RWPE2 (cell line): ENCODE measurements at regions not wholly inside any gene's neighbourhood (a gene's known extent, or its start where the extent isn't known, plus 50 kb on each side); places are given as distances from the start of the nearest gene placed in this dataset.

ENCODE experiments used
- ATAC-seq: fragments of 200-7000 bp; cut with Tn5 transposase; 3 replicates; pipeline ENCODE4 v1.9.1; 2021; ENCODE audit warnings: low read depth
- DNase-seq: peaks from one replicate; pipeline ENCODE4 v3.0.0-alpha.2; 2020; ENCODE audit warnings: low spot score
- H3K27ac ChIP-seq: fragments of 450-650 bp; 2 replicates; pipeline ENCODE4 v1.5.1; 2017; ENCODE audit warnings: mild to moderate bottlenecking; ENCODE audit not compliant: poor library complexity, severe bottlenecking
- H3K27me3 ChIP-seq: fragments of 250-450 bp; sonication (Bioruptor Pico); 2 replicates; pipeline ENCODE4 v1.5.1; 2021; ENCODE audit warnings: mild to moderate bottlenecking, moderate library complexity; ENCODE audit not compliant: insufficient read depth, poor library complexity, severe bottlenecking
- H3K36me3 ChIP-seq: fragments of 250-450 bp; sonication (Bioruptor Pico); 2 replicates; pipeline ENCODE4 v1.5.1; 2020; ENCODE audit warnings: low read depth, mild to moderate bottlenecking, moderate library complexity
- H3K4me1 ChIP-seq: fragments of 250-450 bp; sonication (Bioruptor Pico); 2 replicates; pipeline ENCODE4 v1.5.1; 2021; ENCODE audit warnings: mild to moderate bottlenecking, moderate library complexity; ENCODE audit not compliant: insufficient read depth, poor library complexity, severe bottlenecking
- H3K4me3 ChIP-seq: fragments of 250-450 bp; sonication (Bioruptor Pico); 2 replicates; pipeline ENCODE4 v1.5.1; 2021; ENCODE audit warnings: mild to moderate bottlenecking, moderate library complexity; ENCODE audit not compliant: severe bottlenecking
- H3K9me3 ChIP-seq: fragments of 250-450 bp; sonication (Bioruptor Pico); 2 replicates; pipeline ENCODE4 v1.5.1; 2021; ENCODE audit warnings: mild to moderate bottlenecking, moderate library complexity; ENCODE audit not compliant: severe bottlenecking
- CTCF ChIP-seq: fragments of 450-650 bp; IDR thresholded peaks from one replicate; pipeline ENCODE4 v1.5.1; 2017; ENCODE audit warnings: mild to moderate bottlenecking, moderate library complexity; ENCODE audit not compliant: poor library complexity, severe bottlenecking

- DNase-seq (peak; percentile 31), ATAC-seq (no peak)
- Histone ChIP-seq H3K36me3 (no peaks in the 10 kb centered on the region), H3K4me3 (no peak overlapping the region), H3K27me3 (no peaks in the 10 kb centered on the region), H3K4me1 (peaks cover 4% of the 10 kb centered on the region), H3K9me3 (no peaks in the 10 kb centered on the region), H3K27ac (no peak overlapping the region)
- no peak for TF ChIP-seq CTCF
Observed at GRCh38 chr6:101066481-101066880, 185.4 kb upstream of the ASCC3 start.

GRCh38 chr6:101069191-101069795 lies 188.2 kb upstream of the ASCC3 start:
- TF ChIP-seq CTCF = peak; percentile 20
- Histone ChIP-seq H3K4me3 (no peak overlapping the region), H3K4me1 (peaks cover 4% of the 10 kb centered on the region), H3K27me3 (no peaks in the 10 kb centered on the region), H3K27ac (peak overlapping the region; percentile 6), H3K36me3 (no peaks in the 10 kb centered on the region), H3K9me3 (no peaks in the 10 kb centered on the region)
- ATAC-seq = peak; percentile 87
- DNase-seq = no peak

GRCh38 chr6:101070044-101070608 lies 189.0 kb upstream of the ASCC3 start:
- Histone ChIP-seq H3K27ac (no peak overlapping the region), H3K36me3 (no peaks in the 10 kb centered on the region), H3K27me3 (no peaks in the 10 kb centered on the region), H3K4me3 (no peak overlapping the region), H3K9me3 (no peaks in the 10 kb centered on the region), H3K4me1 (peaks cover 4% of the 10 kb centered on the region)
- peak; percentile 31 for DNase-seq
- ATAC-seq = no peak
- TF ChIP-seq CTCF = no peak

- no peak for ATAC-seq
Observed at GRCh38 chr6:101077344-101077743, 196.2 kb upstream of the ASCC3 start.

More at GRCh38 chr6:101077344-101077743, 196.2 kb upstream of the ASCC3 start:
- Histone ChIP-seq H3K36me3 (no peaks in the 10 kb centered on the region), H3K4me1 (peaks cover 27% of the 10 kb centered on the region), H3K9me3 (no peaks in the 10 kb centered on the region), H3K4me3 (no peak overlapping the region), H3K27ac (no peak overlapping the region), H3K27me3 (no peaks in the 10 kb centered on the region)
- TF ChIP-seq CTCF = no peak
- no peak for DNase-seq
